ENCODE measurements at regions not wholly inside any gene's neighbourhood (a gene's known extent, or its start where the extent isn't known, plus 50 kb on each side); places are given as distances from the start of the nearest gene placed in this dataset.

DNA sequence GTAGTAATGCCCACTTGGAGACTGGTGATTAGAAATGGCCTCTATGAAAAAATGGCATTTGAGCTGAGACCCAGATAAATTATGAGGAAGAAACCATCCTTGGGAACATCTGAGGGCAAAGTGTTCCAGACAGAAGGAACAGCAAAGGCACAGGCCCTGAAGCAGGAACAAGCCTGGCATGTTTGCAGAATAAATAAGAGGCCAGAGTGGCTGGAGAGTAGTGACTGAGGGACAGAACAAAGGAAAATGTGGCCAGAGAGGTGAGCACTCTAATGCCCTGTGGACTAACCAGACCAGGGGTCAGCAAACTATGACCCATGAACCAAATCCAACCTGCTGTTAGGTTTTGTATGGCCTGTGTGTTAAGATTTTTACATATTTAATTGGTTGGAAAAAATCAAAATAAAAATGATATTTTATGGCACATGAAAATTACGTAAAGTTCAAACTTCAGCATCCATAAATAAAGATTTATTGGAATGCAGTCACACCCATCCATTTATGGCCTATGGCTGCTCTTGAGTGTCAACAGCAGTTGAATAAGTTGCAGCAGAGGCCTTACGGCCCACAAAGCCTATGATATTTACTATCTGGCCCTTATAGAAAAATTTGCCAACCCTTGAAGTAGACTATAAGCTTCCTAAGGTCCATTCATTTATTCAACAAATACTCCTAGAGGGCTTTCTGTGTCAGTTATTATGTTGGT, 210.0 kb upstream of the TOX3 start:
- POLR2A ChIA-PET, result no interaction called here

DNA sequence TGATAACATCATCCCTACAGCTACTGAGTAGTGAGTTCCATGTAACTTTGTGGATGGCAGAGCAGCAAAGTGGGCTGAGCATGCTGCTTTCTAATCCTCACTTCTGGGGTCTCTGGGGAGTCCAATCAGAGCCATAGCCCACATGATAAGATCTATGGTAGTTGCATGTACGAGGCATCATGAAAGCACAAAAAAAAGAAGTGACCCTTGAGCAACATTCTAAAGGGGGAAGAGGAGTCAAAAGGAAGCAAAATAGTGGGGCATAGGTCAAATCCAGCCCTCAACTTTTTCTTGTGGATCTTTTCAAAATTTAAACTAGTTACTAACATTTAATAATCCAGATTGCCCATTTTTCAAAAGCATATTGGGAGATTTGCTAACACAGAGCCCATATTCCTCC, 208.5 kb upstream of the TOX3 start:
- TF ChIP-seq SIN3A (IDR thresholded peaks at IDR 0.05; ENCODE audit: low read depth) (no peak), FOSL1 (IDR thresholded peaks at IDR 0.05; ENCODE audit: low read depth) (no peak), CEBPB (IDR thresholded peaks at IDR 0.05; ENCODE audit: low read depth) (no peak), MAX (IDR thresholded peaks at IDR 0.05) (no peak), ZNF274 (IDR thresholded peaks at IDR 0.05; ENCODE audit: low read depth, low read length) (no peak)
- Histone ChIP-seq H3K79me2 (ENCODE audit: insufficient read depth, low read length) (no peaks in the 10 kb centered on the region), H3K9me2 (ENCODE audit: insufficient read depth) (no peaks in the 10 kb centered on the region), H4K20me1 (ENCODE audit: insufficient read depth) (no peaks in the 10 kb centered on the region), H3K9ac (ENCODE audit: low read length) (no peak overlapping the region), H3K9me3 (ENCODE audit: control insufficient read depth in 1 of 2, insufficient read depth in 1 of 2, low read depth in 1 of 2, low read length in 2 of 2) (no peaks in the 10 kb centered on the region), H3K27me3 (ENCODE audit: insufficient read depth, low read length) (no peaks in the 10 kb centered on the region), H3K27ac (ENCODE audit: low read depth, low read length) (no peak overlapping the region), H3K4me1 (ENCODE audit: control insufficient read depth in 1 of 2, insufficient read depth in 2 of 2, low read length in 2 of 2) (no peaks in the 10 kb centered on the region), H3K36me3 (ENCODE audit: control insufficient read depth in 1 of 2, insufficient read depth in 2 of 2, low read length in 2 of 2) (no peaks in the 10 kb centered on the region), H3K4me3 (replicated peaks in 1 of 2; ENCODE audit: low read depth in 1 of 2, low read length in 2 of 2) (no peak overlapping the region), H2AFZ (ENCODE audit: low read depth, low read length, poor library complexity, severe bottlenecking) (no peak overlapping the region), H3K4me2 (ENCODE audit: low read length) (no peak overlapping the region)
- CTCF ChIA-PET, result no interaction called here
- ATAC-seq, result no peak
- POLR2A ChIA-PET, result no interaction called here
- RAD21 ChIA-PET (ENCODE audit: low non-redundant PET in 1 of 2, low total read pairs in 2 of 2, uncharacterized antibody in 2 of 2, unreplicated experiment in 2 of 2), result no interaction called here
- BruUV-seq (replicated peaks), result no TSS peak
- intact Hi-C loops (cut with micrococcal nuclease), result loop anchor here (10.0 kb wide), 1 partner anchor 59 kb away; no protein-coding TSS in a partner anchor
- DNase-seq (ENCODE audit: low read depth, low spot score), result no peak

More for the DNA sequence above, 210.0 kb upstream of the TOX3 start:
- BruUV-seq (replicated peaks), result no TSS peak
- ATAC-seq (no peak), DNase-seq (ENCODE audit: low read depth, low spot score) (no peak)
- ChIA-PET CTCF (no interaction called here), RAD21 (ENCODE audit: low non-redundant PET in 1 of 2, low total read pairs in 2 of 2, uncharacterized antibody in 2 of 2, unreplicated experiment in 2 of 2) (no interaction called here)
- Histone ChIP-seq H3K4me2 (ENCODE audit: low read length) (no peak overlapping the region), H3K4me3 (replicated peaks in 1 of 2; ENCODE audit: low read depth in 1 of 2, low read length in 2 of 2) (no peak overlapping the region), H3K9ac (ENCODE audit: low read length) (no peak overlapping the region), H4K20me1 (ENCODE audit: insufficient read depth) (no peaks in the 10 kb centered on the region), H2AFZ (ENCODE audit: low read depth, low read length, poor library complexity, severe bottlenecking) (no peak overlapping the region), H3K79me2 (ENCODE audit: insufficient read depth, low read length) (no peaks in the 10 kb centered on the region), H3K27me3 (ENCODE audit: insufficient read depth, low read length) (no peaks in the 10 kb centered on the region), H3K36me3 (ENCODE audit: control insufficient read depth in 1 of 2, insufficient read depth in 2 of 2, low read length in 2 of 2) (no peaks in the 10 kb centered on the region), H3K27ac (ENCODE audit: low read depth, low read length) (no peak overlapping the region), H3K9me2 (ENCODE audit: insufficient read depth) (no peaks in the 10 kb centered on the region), H3K4me1 (ENCODE audit: control insufficient read depth in 1 of 2, insufficient read depth in 2 of 2, low read length in 2 of 2) (no peaks in the 10 kb centered on the region), H3K9me3 (ENCODE audit: control insufficient read depth in 1 of 2, insufficient read depth in 1 of 2, low read depth in 1 of 2, low read length in 2 of 2) (no peaks in the 10 kb centered on the region)
- TF ChIP-seq POLR2A (IDR thresholded peaks at IDR 0.05; ENCODE audit: borderline replicate concordance, extremely low read depth, insufficient read depth, insufficient read length), result no peak
- no peak for TF ChIP-seq SP1 (IDR thresholded peaks at IDR 0.05; ENCODE audit: low read depth)
- TF ChIP-seq EZH2phosphoT487 (IDR thresholded peaks at IDR 0.05; ENCODE audit: borderline replicate concordance), result no peak
- intact Hi-C loops (cut with micrococcal nuclease), result loop anchor here (10.0 kb wide), 1 partner anchor 58 kb away; no protein-coding TSS in a partner anchor

Measured in HCT116 (cell line).